Naive thymus-derived CD8-positive, alpha-beta T cell (primary cell): ENCODE measurements at regions not wholly inside any gene's neighbourhood (a gene's known extent, or its start where the extent isn't known, plus 50 kb on each side); places are given as distances from the start of the nearest gene placed in this dataset.

Experiments used
- ATAC-seq, 2 donors: fragments of 150-1000 bp; cut with Tn5 transposase in 1 of 2; sonication (Bioruptor Pico), chemical (Tn5 transposase) in 1 of 2; 1 replicate in 1 of 2; 2 replicates in 1 of 2; pipeline ENCODE4 v1.10.0; 2021; ENCODE audit warnings: mild to moderate bottlenecking in 2 of 2, moderate library complexity in 2 of 2
- POLR2A ChIA-PET: fragments of 350-600 bp; sonication (Branson Sonifier 250); formaldehyde crosslinking; loops from one replicate; lab custom pipeline; 2021; ENCODE audit warnings: antibody characterized with exemption; lab: Charles Lee
- DNase-seq, 10 donors: peaks; one replicate each; pipeline versions ENCODE4 v3.0.0 to v3.0.0-alpha.2; 2020 to 2022
- H3K27ac Mint-ChIP-seq, 10 donors: one replicate each; pipeline ENCODE4 v1.8.0; 2020 to 2022; ENCODE audit warnings: mild to moderate bottlenecking in 10 of 10, mixed read lengths in 10 of 10, moderate library complexity in 4 of 10, inconsistent platforms in 1 of 10
- H3K27me3 Mint-ChIP-seq, 5 donors: one replicate each; pipeline ENCODE4 v1.8.0; 2021 to 2022; ENCODE audit warnings: mixed read lengths in 5 of 5
- H3K36me3 Mint-ChIP-seq, 3 donors: one replicate each; pipeline ENCODE4 v1.8.0; 2020 to 2022; ENCODE audit warnings: mixed read lengths in 3 of 3, mild to moderate bottlenecking in 2 of 3, inconsistent platforms in 1 of 3
- H3K4me1 Mint-ChIP-seq, 4 donors: one replicate each; pipeline ENCODE4 v1.8.0; 2021 to 2022; ENCODE audit warnings: mixed read lengths in 4 of 4
- H3K4me3 Mint-ChIP-seq, 10 donors: one replicate each; pipeline ENCODE4 v1.8.0; 2020 to 2022; ENCODE audit warnings: mild to moderate bottlenecking in 10 of 10, mixed read lengths in 10 of 10, moderate library complexity in 6 of 10, inconsistent platforms in 1 of 10
- H3K9me3 Mint-ChIP-seq, 9 donors: one replicate each; pipeline ENCODE4 v1.8.0; 2020 to 2022; ENCODE audit warnings: mixed read lengths in 9 of 9, mild to moderate bottlenecking in 3 of 9, inconsistent platforms in 1 of 9, moderate library complexity in 1 of 9

DNA sequence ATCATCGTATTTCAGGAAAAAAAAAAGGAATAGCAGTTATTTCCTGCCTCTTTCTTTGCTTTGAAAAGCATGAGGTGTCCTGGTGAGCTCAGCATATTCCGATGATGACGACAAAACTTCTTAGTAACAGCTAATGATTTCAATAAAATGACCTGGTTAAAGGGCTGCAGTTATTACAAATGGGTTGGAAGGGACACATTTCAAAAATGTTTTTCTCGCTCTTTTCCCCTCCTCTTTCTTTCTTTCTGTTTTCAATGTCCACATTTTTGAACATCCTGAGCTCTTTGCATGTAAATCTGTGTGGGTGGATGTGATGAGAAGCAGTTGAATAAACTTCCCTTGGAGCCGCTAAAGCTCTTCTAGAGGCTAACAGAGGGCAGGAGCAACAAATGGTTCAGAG is 186.8 kb upstream of the SLC27A6 start:
- no peaks in the 10 kb centered on the region for H3K36me3 Mint-ChIP-seq
- H3K9me3 Mint-ChIP-seq, result peaks cover 0 to 4% (median 0%) of the 10 kb centered on the region in 9 donors
- H3K27me3 Mint-ChIP-seq, result peaks cover 0 to 2% (median 0%) of the 10 kb centered on the region in 5 donors
- H3K4me1 Mint-ChIP-seq, result peaks cover 0 to 3% (median 1%) of the 10 kb centered on the region in 4 donors
- H3K4me3 Mint-ChIP-seq, result no peak overlapping the region
- no peak for ATAC-seq
- no peak for DNase-seq
- no peak overlapping the region for H3K27ac Mint-ChIP-seq
- POLR2A ChIA-PET, result no interaction called here

DNA sequence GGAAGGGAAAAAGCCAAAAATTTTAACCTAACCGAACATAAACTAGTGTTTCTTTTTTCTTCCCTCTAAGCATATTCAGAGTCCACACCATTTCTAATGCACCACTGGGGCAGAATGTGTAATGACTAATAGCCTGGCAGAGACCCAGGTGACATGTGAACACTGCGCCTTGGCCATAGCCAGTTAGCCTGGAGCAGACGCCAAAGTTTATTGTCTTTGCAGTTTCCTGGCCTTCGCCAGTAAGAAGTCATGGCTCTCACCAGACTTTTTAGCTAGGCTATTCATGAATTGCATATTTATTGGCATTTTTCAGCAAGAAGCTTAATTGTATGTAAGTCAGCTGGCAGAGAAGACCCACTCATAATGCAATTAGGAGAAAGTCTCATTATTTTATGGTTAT is 182.8 kb upstream of the SLC27A6 start:
- no peaks in the 10 kb centered on the region for H3K36me3 Mint-ChIP-seq
- H3K27me3 Mint-ChIP-seq, result no peaks in the 10 kb centered on the region
- no peak overlapping the region for H3K27ac Mint-ChIP-seq
- POLR2A ChIA-PET, result no interaction called here
- no peak for DNase-seq
- H3K4me1 Mint-ChIP-seq, result peaks cover 0 to 2% (median 0%) of the 10 kb centered on the region in 4 donors
- H3K4me3 Mint-ChIP-seq, result no peak overlapping the region
- no peak for ATAC-seq
- H3K9me3 Mint-ChIP-seq, result peaks cover 0 to 6% (median 0%) of the 10 kb centered on the region in 9 donors

DNA sequence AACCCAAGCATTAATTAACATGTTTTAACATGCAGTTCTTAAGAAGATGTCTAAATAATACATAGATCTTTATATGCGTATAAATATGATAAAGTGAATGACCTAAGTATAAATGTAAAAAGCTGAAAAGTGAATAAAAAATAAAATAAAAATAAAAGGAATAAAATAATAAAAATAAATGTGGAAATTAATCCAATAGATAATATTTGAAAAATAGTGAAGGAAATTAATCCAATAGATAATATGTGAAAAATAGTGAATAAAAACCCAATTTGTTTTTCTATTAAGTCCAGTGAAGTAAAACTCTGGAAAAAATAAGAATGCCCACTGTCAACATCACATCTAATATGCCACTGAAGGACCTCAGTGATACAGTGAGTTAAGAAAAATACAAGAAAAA is 180.6 kb upstream of the SLC27A6 start:
- H3K36me3 Mint-ChIP-seq, result no peaks in the 10 kb centered on the region
- H3K4me3 Mint-ChIP-seq, result no peak overlapping the region
- no peaks in the 10 kb centered on the region for H3K27me3 Mint-ChIP-seq
- POLR2A ChIA-PET, result no interaction called here
- no peaks in the 10 kb centered on the region for H3K4me1 Mint-ChIP-seq
- peaks cover 0 to 10% (median 0%) of the 10 kb centered on the region in 9 donors for H3K9me3 Mint-ChIP-seq
- no peak for DNase-seq
- no peak for ATAC-seq
- no peak overlapping the region for H3K27ac Mint-ChIP-seq

DNA sequence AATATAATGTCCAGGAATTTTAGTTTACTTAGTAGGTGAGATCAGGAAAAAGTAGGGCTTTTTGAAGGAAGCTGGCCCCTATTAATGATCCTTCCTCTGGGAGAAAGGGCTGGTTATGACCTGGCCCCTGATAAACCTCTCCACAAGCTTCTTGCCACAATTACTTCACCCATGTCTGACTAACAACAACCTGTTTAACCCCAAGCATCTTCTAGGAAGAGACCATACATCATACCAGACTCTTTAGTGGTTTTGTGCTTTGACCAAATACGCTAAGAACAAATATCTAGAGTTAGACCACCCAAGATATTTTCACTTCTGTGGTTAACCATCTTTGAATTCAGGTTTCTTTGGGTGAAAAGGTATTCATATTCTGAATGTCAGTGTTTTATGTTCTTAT is 174.0 kb upstream of the SLC27A6 start:
- no peaks in the 10 kb centered on the region for H3K4me1 Mint-ChIP-seq
- H3K4me3 Mint-ChIP-seq, result no peak overlapping the region
- POLR2A ChIA-PET, result no interaction called here
- H3K27me3 Mint-ChIP-seq, result peaks cover 0 to 1% (median 0%) of the 10 kb centered on the region in 5 donors
- H3K36me3 Mint-ChIP-seq, result no peaks in the 10 kb centered on the region
- ATAC-seq (no peak), DNase-seq (no peak)
- no peak overlapping the region for H3K27ac Mint-ChIP-seq
- peaks cover 0 to 12% (median 0%) of the 10 kb centered on the region in 9 donors for H3K9me3 Mint-ChIP-seq

DNA sequence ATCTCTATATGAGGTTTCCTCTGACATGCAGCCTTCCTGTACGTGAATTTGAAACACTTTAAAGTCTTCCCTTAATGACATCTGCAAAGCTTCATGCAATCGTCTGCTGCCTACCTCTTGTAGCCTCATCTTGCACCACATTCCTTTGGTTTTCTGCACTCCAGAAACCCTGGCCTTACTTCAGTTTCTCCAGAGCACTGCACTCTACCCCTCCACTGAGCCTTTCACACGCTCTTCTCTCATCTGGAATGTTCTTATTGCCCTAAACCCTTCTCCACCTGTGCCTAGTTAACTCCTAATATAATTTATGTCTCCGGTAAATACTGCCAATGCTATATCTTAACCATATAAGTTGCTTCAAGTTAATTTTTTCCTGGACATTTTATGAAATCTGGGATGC is 168.8 kb upstream of the SLC27A6 start:
- Mint-ChIP-seq H3K4me1 (no peaks in the 10 kb centered on the region), H3K27me3 (peaks cover 0 to 3% (median 0%) of the 10 kb centered on the region in 5 donors), H3K4me3 (no peak overlapping the region), H3K36me3 (no peaks in the 10 kb centered on the region), H3K9me3 (peaks cover 0 to 10% (median 0%) of the 10 kb centered on the region in 9 donors), H3K27ac (no peak overlapping the region)
- no peak for DNase-seq
- ATAC-seq, result no peak
- POLR2A ChIA-PET, result no interaction called here

DNA sequence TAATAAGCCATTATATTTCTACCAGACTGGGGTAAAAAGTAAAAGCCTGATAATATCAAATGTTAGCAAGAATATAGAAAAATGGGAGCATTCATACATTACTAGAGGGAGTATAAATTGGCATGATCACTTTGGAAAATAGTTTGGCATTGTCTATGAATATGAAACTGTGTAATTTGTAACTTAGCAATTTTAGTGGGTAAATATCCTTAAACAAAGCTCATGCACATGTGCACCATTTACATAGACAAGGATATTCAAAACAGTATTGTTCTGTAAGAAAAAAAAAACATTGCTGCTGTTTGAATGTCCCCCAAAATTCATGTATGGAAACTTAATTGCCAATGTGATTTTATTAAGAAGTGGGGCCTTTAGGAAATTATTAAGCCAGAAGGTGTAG is 166.4 kb upstream of the SLC27A6 start:
- Mint-ChIP-seq H3K27ac (no peak overlapping the region), H3K4me3 (no peak overlapping the region), H3K9me3 (peaks cover 0 to 10% (median 0%) of the 10 kb centered on the region in 9 donors), H3K36me3 (no peaks in the 10 kb centered on the region), H3K4me1 (no peaks in the 10 kb centered on the region), H3K27me3 (peaks cover 0 to 3% (median 0%) of the 10 kb centered on the region in 5 donors)
- POLR2A ChIA-PET, result no interaction called here
- ATAC-seq, result no peak
- DNase-seq, result no peak

DNA sequence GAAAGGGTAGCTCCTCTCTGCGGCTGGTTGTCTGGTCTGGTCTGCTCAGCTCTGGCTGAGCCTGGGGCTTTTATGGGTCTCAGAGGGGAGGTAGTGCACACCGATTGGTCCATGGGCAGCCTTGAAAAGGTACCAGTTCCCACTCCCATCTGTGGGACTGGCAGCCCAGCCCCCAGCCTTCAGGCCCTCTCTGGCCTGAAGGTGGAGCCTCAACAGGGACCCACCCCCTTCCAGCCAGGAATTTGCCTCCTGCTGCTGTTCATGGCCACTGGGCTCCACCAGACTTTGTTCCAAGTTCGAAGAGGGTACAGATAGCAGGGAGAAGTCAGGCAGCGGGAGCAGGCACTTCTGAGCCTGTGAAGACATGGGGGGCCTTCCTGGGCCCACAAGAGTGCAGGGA is 165.3 kb upstream of the SLC27A6 start:
- Mint-ChIP-seq H3K27ac (no peak overlapping the region), H3K36me3 (no peaks in the 10 kb centered on the region), H3K4me3 (no peak overlapping the region), H3K27me3 (peaks cover 0 to 3% (median 0%) of the 10 kb centered on the region in 5 donors), H3K4me1 (no peaks in the 10 kb centered on the region), H3K9me3 (peaks cover 0 to 10% (median 0%) of the 10 kb centered on the region in 9 donors)
- POLR2A ChIA-PET, result no interaction called here
- no peak for DNase-seq
- no peak for ATAC-seq

DNA sequence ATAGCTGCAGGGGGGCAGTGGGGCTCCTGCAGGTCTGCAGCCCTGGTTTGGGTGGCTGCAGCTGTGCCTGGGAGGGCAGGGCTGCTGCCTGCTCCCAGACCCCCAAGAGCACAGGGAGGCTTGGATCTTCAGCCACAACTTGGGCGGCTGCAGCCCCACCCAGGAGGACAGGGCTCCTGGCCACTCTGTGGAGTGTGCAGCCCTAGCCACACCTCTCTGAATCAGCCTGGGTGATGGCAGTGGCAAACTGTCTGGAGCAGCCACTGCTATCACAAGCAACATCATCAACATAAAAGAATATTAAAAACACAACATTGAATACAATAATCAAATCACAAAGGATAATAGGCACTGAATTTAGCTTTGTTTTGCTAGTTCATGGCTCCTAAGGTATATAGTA is 164.9 kb upstream of the SLC27A6 start:
- no peak for DNase-seq
- Mint-ChIP-seq H3K27ac (no peak overlapping the region), H3K9me3 (peaks cover 0 to 10% (median 0%) of the 10 kb centered on the region in 9 donors), H3K27me3 (peaks cover 0 to 3% (median 0%) of the 10 kb centered on the region in 5 donors), H3K4me1 (no peaks in the 10 kb centered on the region), H3K36me3 (no peaks in the 10 kb centered on the region), H3K4me3 (no peak overlapping the region)
- POLR2A ChIA-PET, result no interaction called here
- no peak for ATAC-seq

DNA sequence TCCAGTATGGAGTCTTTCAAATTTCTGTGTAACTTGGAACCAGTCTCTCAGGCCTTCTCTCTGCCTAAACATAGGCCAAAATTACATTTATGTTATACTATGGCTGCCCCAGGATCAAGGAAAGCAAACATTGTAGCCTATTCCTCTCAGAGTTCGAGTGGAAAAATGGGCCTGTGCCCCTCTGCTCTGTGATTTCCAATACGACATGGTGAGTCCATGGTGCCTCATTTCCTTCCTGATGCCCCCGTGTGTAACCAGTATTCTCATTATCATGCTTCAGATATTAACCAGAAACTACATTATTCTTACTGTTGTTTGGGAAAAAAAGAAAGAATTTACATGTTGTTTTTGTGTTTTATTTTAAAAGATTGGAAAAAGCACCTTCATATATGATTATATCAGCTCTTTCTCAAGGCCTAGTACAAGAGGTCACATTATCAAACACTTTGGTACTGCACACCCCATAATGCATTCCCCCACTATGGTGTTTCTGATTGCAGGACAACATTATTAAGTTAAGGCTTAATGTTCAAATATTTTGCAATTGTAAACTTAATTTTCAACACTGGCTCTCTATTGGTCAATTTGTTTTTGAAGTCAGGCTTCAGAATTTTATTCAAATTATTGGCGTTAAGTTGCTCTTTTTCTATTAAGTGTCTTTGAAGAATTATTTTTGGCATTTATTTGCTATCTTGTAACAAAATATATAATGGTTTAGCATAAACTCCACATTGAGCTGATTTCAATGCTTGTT is 151.8 kb upstream of the SLC27A6 start:
- no peak for DNase-seq
- no peaks in the 10 kb centered on the region for H3K4me1 Mint-ChIP-seq
- H3K27me3 Mint-ChIP-seq, result no peaks in the 10 kb centered on the region
- H3K9me3 Mint-ChIP-seq, result peaks cover 0 to 20% (median 6%) of the 10 kb centered on the region in 9 donors
- no peak overlapping the region for H3K4me3 Mint-ChIP-seq
- peaks cover 0 to 7% (median 0%) of the 10 kb centered on the region in 3 donors for H3K36me3 Mint-ChIP-seq
- no peak overlapping the region for H3K27ac Mint-ChIP-seq
- no peak for ATAC-seq
- POLR2A ChIA-PET, result no interaction called here

DNA sequence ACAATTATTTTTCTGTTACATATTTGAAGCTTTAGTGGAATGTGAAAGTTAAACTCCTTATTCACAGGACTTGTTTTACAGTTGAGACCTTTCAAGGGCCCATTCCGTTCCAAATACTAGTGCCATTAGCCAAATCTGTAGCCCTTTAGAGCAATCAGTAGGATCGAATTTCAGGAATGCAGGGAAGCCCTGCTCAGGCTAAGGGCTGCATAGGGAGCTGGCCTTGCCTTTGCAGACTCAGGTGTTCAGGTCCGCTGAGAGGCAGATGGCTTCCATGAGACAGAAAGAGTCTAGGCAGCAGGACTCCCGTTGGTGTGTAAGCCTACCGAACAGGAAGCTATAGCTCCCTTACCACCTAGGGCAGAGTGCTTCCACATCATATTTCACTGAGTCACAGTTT is 150.1 kb upstream of the SLC27A6 start:
- H3K27ac Mint-ChIP-seq, result no peak overlapping the region
- no peaks in the 10 kb centered on the region for H3K4me1 Mint-ChIP-seq
- H3K9me3 Mint-ChIP-seq, result peaks cover 0 to 14% (median 2%) of the 10 kb centered on the region in 9 donors
- H3K4me3 Mint-ChIP-seq, result no peak overlapping the region
- ATAC-seq, result no peak
- H3K36me3 Mint-ChIP-seq, result no peaks in the 10 kb centered on the region
- no peaks in the 10 kb centered on the region for H3K27me3 Mint-ChIP-seq
- no peak for DNase-seq
- POLR2A ChIA-PET, result no interaction called here

DNA sequence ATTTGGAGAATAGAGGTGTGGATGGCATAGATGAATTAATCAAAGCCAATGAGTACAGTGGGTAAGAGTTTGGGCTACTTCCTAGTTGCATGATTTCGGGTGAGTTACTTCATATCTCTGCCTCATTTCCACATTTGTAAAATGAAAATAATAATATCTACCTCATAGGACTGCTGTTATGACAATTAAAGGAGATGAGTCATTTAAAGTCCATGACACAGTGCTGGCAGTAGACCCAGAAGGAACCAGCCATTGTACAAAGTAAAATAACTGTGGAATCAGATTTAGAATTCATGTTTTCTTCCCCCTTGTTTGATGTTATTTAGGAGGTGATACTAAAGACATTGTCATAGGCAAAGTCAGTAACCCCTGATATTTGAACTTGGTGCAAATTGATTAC is 139.5 kb upstream of the SLC27A6 start:
- ATAC-seq, result no peak
- no peaks in the 10 kb centered on the region for H3K4me1 Mint-ChIP-seq
- H3K36me3 Mint-ChIP-seq, result no peaks in the 10 kb centered on the region
- peaks cover 0 to 3% (median 0%) of the 10 kb centered on the region in 5 donors for H3K27me3 Mint-ChIP-seq
- peaks cover 0 to 11% (median 3%) of the 10 kb centered on the region in 9 donors for H3K9me3 Mint-ChIP-seq
- POLR2A ChIA-PET, result no interaction called here
- no peak overlapping the region for H3K4me3 Mint-ChIP-seq
- H3K27ac Mint-ChIP-seq, result no peak overlapping the region
- DNase-seq, result no peak

DNA sequence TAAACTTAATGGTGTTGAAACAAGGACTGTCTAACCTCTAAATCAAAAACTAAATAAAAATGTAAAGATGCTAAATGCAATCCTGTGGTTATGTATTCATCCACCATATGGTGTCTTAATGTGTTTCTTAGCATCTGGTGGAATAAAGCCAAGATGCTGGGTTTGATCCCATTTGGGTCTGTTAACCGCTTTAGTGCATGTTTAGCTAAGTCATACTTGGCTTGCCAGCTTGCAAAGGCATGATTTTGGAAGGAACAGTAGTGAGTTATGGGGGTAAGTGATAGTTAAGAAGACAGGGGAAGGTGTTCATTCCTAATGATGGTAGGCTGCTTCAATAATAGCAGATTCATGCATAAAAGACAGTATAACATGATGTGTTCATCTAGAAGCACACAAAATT is 139.0 kb upstream of the SLC27A6 start:
- Mint-ChIP-seq H3K9me3 (peaks cover 0 to 11% (median 3%) of the 10 kb centered on the region in 9 donors), H3K4me1 (no peaks in the 10 kb centered on the region), H3K4me3 (no peak overlapping the region), H3K36me3 (no peaks in the 10 kb centered on the region), H3K27me3 (peaks cover 0 to 3% (median 0%) of the 10 kb centered on the region in 5 donors), H3K27ac (no peak overlapping the region)
- no peak for ATAC-seq
- POLR2A ChIA-PET, result no interaction called here
- no peak for DNase-seq

DNA sequence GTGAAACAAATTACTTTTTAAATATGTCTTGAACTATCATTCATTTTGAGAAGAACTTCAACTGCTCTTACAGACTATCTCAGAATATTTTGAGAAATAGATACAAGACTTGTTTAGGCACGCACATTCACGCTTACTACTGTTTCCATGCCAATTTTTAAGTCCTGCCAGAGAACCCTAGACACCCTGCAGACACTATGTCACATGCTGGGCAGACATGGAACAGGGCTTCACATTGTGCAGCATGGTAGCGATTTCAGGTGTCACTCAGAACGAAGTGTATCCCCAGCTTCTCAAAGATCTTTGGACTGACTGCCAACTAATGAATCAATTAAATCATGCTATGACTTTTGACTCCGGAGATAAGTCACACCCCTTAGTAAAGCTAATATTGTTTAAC is 128.7 kb upstream of the SLC27A6 start:
- Mint-ChIP-seq H3K4me3 (no peak overlapping the region), H3K36me3 (no peaks in the 10 kb centered on the region), H3K27ac (no peak overlapping the region), H3K9me3 (peaks cover 0 to under 1% (median 0%) of the 10 kb centered on the region in 9 donors), H3K4me1 (no peaks in the 10 kb centered on the region), H3K27me3 (no peaks in the 10 kb centered on the region)
- no peak for DNase-seq
- no peak for ATAC-seq
- POLR2A ChIA-PET, result no interaction called here

DNA sequence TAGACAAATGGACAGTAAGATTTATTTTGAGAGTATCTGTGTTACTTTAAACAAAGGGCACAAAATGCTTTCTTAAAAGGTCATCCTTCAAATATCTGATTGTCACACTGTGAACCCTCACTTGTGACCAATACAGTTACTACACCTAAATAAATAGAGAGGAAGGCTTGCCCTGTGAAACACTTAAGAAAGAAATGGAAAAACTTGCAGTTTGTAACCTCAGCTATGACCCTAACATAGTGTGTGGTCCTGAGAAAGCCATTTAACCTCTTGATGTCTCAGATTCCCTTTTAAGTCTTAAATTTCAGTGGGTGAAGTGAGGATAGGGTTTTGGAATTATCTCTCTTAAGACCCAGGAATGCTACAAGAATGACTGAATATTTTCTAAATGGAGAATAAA is 126.7 kb upstream of the SLC27A6 start:
- H3K4me3 Mint-ChIP-seq, result no peak overlapping the region
- H3K27me3 Mint-ChIP-seq, result no peaks in the 10 kb centered on the region
- ATAC-seq (no peak), DNase-seq (no peak)
- H3K36me3 Mint-ChIP-seq, result no peaks in the 10 kb centered on the region
- no peaks in the 10 kb centered on the region for H3K9me3 Mint-ChIP-seq
- POLR2A ChIA-PET, result no interaction called here
- peaks cover 0 to 1% (median 0%) of the 10 kb centered on the region in 4 donors for H3K4me1 Mint-ChIP-seq
- no peak overlapping the region for H3K27ac Mint-ChIP-seq
